ENCODE measurements at regions not wholly inside any gene's neighbourhood (a gene's known extent, or its start where the extent isn't known, plus 50 kb on each side); places are given as distances from the start of the nearest gene placed in this dataset.

- CTCF ChIA-PET: no interaction called here
Measured at GRCh38 chr14:25546826-25547225, 496.9 kb upstream of the STXBP6 start.

DNA sequence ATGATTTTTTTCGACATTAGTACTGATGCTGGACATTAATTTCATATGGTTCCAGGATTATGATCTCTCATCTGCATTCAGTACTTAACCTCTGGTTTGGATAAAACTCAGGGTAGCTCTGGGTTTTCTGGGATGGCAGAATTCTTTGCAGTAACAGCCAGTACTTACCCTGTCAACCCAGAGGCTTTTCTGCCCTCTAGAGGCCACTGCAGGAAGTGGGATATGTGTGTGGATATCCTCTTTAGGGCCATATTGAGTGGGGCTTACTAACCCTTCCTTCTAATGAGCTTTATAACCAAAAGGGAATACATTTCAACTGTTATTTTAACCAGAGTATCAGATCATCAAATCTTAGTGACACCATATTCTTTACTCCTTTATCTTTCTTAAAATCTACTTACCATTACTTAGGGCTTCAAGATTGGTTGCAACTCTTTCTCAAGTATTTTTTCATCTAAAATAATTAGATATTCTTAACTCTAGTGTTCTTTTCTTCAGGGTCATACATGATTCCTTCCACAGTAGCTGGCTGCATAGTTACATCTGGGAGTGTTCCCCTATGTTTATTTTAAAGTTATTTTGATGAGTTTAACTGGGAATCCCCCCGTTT, 488.0 kb upstream of the STXBP6 start:
- TF ChIP-seq, protein P1, sequence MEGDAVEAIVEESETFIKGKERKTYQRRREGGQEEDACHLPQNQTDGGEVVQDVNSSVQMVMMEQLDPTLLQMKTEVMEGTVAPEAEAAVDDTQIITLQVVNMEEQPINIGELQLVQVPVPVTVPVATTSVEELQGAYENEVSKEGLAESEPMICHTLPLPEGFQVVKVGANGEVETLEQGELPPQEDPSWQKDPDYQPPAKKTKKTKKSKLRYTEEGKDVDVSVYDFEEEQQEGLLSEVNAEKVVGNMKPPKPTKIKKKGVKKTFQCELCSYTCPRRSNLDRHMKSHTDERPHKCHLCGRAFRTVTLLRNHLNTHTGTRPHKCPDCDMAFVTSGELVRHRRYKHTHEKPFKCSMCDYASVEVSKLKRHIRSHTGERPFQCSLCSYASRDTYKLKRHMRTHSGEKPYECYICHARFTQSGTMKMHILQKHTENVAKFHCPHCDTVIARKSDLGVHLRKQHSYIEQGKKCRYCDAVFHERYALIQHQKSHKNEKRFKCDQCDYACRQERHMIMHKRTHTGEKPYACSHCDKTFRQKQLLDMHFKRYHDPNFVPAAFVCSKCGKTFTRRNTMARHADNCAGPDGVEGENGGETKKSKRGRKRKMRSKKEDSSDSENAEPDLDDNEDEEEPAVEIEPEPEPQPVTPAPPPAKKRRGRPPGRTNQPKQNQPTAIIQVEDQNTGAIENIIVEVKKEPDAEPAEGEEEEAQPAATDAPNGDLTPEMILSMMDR (IDR thresholded peaks at IDR 0.05; ENCODE audit: insufficient read depth, low read length, missing control alignments): no peak
- DNase-seq (ENCODE audit: low read depth, low spot score): no peak
- CTCF ChIA-PET: no interaction called here
- no peak overlapping the region for H3K4me3 ChIP-seq (ENCODE audit: low read depth, low read length)
- POLR2A ChIA-PET: no interaction called here

More at GRCh38 chr14:25546826-25547225, 496.9 kb upstream of the STXBP6 start:
- no peak overlapping the region for H3K4me3 ChIP-seq (ENCODE audit: low read depth, low read length)
- no peak for DNase-seq (ENCODE audit: low read depth, low spot score)
- POLR2A ChIA-PET: no interaction called here
- TF ChIP-seq, protein P1 (IDR thresholded peaks at IDR 0.05; ENCODE audit: insufficient read depth, low read length, missing control alignments): no peak

DNA sequence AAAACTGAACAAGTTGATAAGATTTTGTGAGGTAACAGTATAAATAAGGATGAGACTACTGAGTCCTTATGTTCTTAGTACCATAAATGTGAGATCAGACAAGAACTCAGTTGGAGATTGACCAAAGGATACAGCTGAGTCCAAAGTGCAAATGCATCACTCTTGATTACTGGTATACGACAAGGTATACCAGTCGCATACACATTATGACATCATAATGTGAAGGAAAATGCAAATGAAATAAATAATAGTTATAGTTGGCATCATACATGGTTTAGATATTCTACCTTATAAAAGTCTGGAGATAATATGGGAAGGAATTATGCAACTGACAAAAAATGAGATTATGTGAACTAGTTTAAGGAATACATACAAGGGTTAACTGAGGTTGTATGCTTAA, 476.3 kb upstream of the STXBP6 start:
- CTCF ChIA-PET: no interaction called here
- TF ChIP-seq, protein P1 (IDR thresholded peaks at IDR 0.05; ENCODE audit: insufficient read depth, low read length, missing control alignments): no peak
- POLR2A ChIA-PET: no interaction called here
- no peak for DNase-seq (ENCODE audit: low read depth, low spot score)
- no peak overlapping the region for H3K4me3 ChIP-seq (ENCODE audit: low read depth, low read length)

- DNase-seq (ENCODE audit: low read depth, low spot score): no peak
- CTCF ChIA-PET: no interaction called here
- POLR2A ChIA-PET: no interaction called here
- TF ChIP-seq, protein P1 (IDR thresholded peaks at IDR 0.05; ENCODE audit: insufficient read depth, low read length, missing control alignments): no peak
- H3K4me3 ChIP-seq (ENCODE audit: low read depth, low read length): no peak overlapping the region
Measured at GRCh38 chr14:25522926-25523325, 473.0 kb upstream of the STXBP6 start.

- no peak for DNase-seq (ENCODE audit: low read depth, low spot score)
- H3K4me3 ChIP-seq (ENCODE audit: low read depth, low read length): no peak overlapping the region
- CTCF ChIA-PET: no interaction called here
- TF ChIP-seq, protein P1 (IDR thresholded peaks at IDR 0.05; ENCODE audit: insufficient read depth, low read length, missing control alignments): no peak
- POLR2A ChIA-PET: no interaction called here
Measured at GRCh38 chr14:25522116-25522515, 472.2 kb upstream of the STXBP6 start.

GRCh38 chr14:25521616-25522015, 471.7 kb upstream of the STXBP6 start:
- DNase-seq (ENCODE audit: low read depth, low spot score): no peak
- TF ChIP-seq, protein P1 (IDR thresholded peaks at IDR 0.05; ENCODE audit: insufficient read depth, low read length, missing control alignments): no peak
- CTCF ChIA-PET: no interaction called here
- POLR2A ChIA-PET: no interaction called here
- H3K4me3 ChIP-seq (ENCODE audit: low read depth, low read length): no peak overlapping the region

All from AG04449 (cell line).